ENCODE measurements at regions not wholly inside any gene's neighbourhood (a gene's known extent, or its start where the extent isn't known, plus 50 kb on each side); places are given as distances from the start of the nearest gene placed in this dataset.

DNA sequence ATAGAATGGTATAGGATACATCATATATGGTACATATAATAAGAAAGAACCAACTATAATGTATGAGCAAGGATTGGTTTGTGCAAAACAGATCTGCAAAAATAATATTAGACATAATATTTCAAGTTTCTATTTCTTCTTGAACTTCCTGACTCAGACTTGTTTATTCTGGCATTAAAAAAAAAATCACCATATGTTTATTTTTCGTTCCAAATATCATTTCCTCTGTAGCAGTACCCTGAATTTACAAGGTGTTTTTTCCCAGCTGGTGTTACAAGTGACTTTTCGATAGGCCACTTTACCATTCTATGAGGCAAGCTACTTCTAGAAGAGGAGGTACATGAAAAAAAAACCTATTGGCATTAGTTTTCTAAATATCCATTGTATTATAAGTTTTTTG, 785.0 kb downstream of the PDCD6IP start:
- no peak overlapping the region for H3K4me3 ChIP-seq (replicated peaks; ENCODE audit: low read depth, low read length)
- no peak for DNase-seq (ENCODE audit: low read depth)
- TF ChIP-seq, protein P1, sequence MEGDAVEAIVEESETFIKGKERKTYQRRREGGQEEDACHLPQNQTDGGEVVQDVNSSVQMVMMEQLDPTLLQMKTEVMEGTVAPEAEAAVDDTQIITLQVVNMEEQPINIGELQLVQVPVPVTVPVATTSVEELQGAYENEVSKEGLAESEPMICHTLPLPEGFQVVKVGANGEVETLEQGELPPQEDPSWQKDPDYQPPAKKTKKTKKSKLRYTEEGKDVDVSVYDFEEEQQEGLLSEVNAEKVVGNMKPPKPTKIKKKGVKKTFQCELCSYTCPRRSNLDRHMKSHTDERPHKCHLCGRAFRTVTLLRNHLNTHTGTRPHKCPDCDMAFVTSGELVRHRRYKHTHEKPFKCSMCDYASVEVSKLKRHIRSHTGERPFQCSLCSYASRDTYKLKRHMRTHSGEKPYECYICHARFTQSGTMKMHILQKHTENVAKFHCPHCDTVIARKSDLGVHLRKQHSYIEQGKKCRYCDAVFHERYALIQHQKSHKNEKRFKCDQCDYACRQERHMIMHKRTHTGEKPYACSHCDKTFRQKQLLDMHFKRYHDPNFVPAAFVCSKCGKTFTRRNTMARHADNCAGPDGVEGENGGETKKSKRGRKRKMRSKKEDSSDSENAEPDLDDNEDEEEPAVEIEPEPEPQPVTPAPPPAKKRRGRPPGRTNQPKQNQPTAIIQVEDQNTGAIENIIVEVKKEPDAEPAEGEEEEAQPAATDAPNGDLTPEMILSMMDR (IDR thresholded peaks at IDR 0.05; ENCODE audit: low read length, missing control alignments): no peak

DNA sequence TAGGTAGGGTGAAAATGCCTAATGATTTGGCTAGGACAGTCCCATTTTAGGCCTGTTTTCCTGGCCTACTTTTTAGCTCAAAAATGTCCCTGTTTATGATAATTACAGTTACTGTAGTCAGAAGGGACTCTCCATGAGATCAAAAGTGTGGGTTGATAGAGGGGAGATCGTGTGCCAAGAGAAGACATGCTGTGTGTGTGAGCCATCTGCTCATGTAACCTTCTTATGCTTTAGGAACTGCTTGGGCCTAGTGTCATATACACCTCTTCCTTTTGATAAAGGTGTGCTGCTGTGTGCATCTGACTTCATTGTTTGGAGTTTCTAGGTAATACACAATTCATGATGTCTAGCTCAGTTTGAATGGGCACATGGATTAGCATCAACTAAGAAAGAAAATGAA, 786.5 kb downstream of the PDCD6IP start:
- H3K4me3 ChIP-seq (replicated peaks; ENCODE audit: low read depth, low read length): no peak overlapping the region
- DNase-seq (ENCODE audit: low read depth): no peak
- TF ChIP-seq, protein P1 (IDR thresholded peaks at IDR 0.05; ENCODE audit: low read length, missing control alignments): no peak

DNA sequence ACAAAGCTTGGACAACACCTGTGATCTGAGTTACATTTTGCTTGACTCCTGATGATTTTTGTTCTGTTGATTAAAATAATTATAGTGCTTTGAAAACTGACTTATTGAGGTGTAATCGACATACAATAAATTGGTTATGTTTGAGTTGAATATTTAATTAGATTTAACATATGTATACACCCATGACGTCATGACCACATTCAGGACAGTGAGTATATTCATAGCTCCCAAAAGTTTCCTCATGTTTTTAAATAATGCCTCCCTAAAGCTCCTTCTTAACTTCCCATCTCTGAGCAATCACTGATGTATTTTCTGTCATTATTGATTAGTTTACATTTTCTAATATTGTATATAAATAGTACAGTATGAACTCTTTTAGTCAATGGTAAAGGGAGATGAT, 801.2 kb downstream of the PDCD6IP start:
- TF ChIP-seq, protein P1 (IDR thresholded peaks at IDR 0.05; ENCODE audit: low read length, missing control alignments): no peak
- no peak for DNase-seq (ENCODE audit: low read depth)
- H3K4me3 ChIP-seq (replicated peaks; ENCODE audit: low read depth, low read length): no peak overlapping the region

DNA sequence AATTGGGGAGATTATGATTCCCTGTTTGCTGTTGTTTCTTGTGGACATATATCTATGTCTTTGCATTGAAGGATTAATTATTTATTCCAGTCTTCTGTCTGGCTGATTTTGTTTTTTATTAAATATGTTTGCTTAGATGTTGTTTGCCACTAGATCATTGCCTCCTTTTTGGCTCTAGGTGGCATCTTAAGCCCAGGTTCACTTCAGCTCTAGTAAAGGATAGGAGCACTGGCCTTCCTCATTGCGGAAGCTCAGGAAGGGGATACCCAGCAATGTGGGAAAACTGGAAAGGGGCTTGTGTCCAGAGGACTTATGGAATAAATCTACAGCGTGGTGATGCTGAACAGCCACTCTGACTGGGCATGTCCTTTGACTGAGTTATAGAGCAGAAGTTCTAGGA, 821.6 kb downstream of the PDCD6IP start:
- TF ChIP-seq, protein P1 (IDR thresholded peaks at IDR 0.05; ENCODE audit: low read length, missing control alignments): no peak

DNA sequence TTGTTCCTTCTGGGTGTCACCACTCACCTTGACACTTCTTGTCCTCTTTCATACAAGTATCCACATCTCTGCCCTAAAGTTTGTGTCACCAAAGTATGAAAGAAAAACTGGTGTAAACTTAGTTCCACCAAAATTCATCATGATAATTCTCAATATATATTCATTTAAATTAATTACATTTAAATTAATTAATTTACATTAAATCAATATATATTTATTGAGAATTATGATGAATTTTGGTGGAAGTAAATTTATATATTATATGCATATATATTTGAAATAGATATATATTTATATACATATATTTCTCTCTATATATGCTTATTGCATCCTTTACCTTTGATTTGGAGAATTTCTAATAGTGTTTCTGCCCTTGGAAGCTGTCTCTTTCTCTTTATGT, 828.3 kb downstream of the PDCD6IP start:
- no peak overlapping the region for H3K4me3 ChIP-seq (replicated peaks; ENCODE audit: low read depth, low read length)
- DNase-seq (ENCODE audit: low read depth): no peak
- TF ChIP-seq, protein P1 (IDR thresholded peaks at IDR 0.05; ENCODE audit: low read length, missing control alignments): no peak

More for the DNA sequence above, 821.6 kb downstream of the PDCD6IP start:
- peak; percentile 3 for DNase-seq (ENCODE audit: low read depth)
- no peak overlapping the region for H3K4me3 ChIP-seq (replicated peaks; ENCODE audit: low read depth, low read length)

DNA sequence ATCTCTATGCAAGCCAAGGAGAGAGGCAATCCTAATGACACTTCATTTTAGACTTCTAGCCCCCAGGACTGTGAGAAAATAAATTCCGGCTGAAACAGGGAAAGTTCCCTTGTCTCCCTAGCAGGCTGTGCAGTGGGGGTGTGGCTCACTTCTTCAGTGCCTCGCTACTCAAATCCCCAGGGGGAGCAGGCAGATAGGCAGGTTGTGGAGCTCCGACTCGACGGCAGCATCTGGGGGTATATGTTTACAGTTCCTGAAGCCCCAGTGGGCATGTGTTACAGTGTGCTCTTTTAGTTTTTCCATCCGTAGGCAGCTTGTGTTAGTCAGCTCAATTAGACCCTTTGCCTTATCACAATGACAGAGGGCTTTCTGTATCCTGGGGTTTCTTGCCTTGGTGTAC, 836.5 kb downstream of the PDCD6IP start:
- no peak for DNase-seq (ENCODE audit: low read depth)
- no peak overlapping the region for H3K4me3 ChIP-seq (replicated peaks; ENCODE audit: low read depth, low read length)
- TF ChIP-seq, protein P1 (IDR thresholded peaks at IDR 0.05; ENCODE audit: low read length, missing control alignments): no peak

DNA sequence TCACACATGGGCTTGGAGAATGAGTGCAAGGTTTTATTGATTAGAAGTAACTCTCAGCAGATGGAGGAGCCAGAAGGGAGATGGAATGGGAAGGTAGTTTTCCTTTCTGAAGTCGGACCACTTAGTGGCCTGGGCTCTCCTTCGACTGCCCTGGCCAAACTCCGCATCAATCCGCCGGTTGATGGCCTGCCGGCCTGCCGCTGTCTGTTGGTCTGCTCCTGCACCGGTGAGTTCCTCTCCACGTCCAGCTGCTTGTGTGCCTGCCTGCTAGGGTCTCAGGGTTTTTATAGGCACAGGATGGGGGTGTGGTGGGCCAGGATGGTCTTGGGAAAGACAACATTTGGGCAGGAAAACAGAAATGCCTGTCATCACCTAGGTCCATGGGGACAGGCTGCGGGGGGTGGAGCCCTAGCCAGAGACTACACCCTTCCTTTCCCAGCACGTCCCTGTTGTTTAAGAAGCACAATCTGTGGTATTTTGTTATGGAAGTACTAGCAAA, 837.0 kb downstream of the PDCD6IP start:
- no peak overlapping the region for H3K4me3 ChIP-seq (replicated peaks; ENCODE audit: low read depth, low read length)
- no peak for DNase-seq (ENCODE audit: low read depth)
- TF ChIP-seq, protein P1 (IDR thresholded peaks at IDR 0.05; ENCODE audit: low read length, missing control alignments): no peak

Measured in fibroblast of pulmonary artery (primary cell).